Mammary epithelial cell (primary cell): ENCODE measurements at regions not wholly inside any gene's neighbourhood (a gene's known extent, or its start where the extent isn't known, plus 50 kb on each side); places are given as distances from the start of the nearest gene placed in this dataset.

Source experiments
- CTCF ChIP-seq, 2 donors: IDR thresholded peaks in 1 of 2; conservative IDR thresholded peaks in 1 of 2; 2 replicates each; pipeline ENCODE4 v1.5.1; 2011 to 2012; ENCODE audit warnings: inconsistent platforms in 2 of 2, low read length in 2 of 2, mild to moderate bottlenecking in 2 of 2, control low read depth in 1 of 2, low read depth in 1 of 2; ENCODE audit not compliant: insufficient read depth in 1 of 2; ENCODE audit errors: extremely low read depth in 1 of 2
- EZH2 ChIP-seq: IDR thresholded peaks from 2 replicates; pipeline ENCODE4 v1.6.1; 2012; ENCODE audit warnings: low read length, inconsistent platforms, borderline replicate concordance

GRCh38 chr14:54138354-54139038 lies 181.9 kb upstream of the BMP4 start:
- TF ChIP-seq CTCF (conservative IDR thresholded peaks at IDR 0.05 in 1 of 2, IDR thresholded peaks at IDR 0.05 in 1 of 2; ENCODE audit: extremely low read depth in 1 of 2, insufficient read depth in 1 of 2, low read depth in 1 of 2, low read length in 2 of 2) (no peak), EZH2 (no peak)
